T-cell (primary cell): ENCODE measurements at regions not wholly inside any gene's neighbourhood (a gene's known extent, or its start where the extent isn't known, plus 50 kb on each side); places are given as distances from the start of the nearest gene placed in this dataset.
"Not testable (repeated sequence)": the region's sequence is repeated elsewhere in the genome, so short reads cannot be mapped to it uniquely, and the experiment has no call there.

Experiments used
- ATAC-seq, 4 experiments: fragments of 200-7000 bp in 3 of 4; fragments of 150-1000 bp in 1 of 4; cut with Tn5 transposase; replicated peaks in 1 of 4; 1 replicate in 3 of 4; 2 replicates in 1 of 4; pipeline ENCODE4 v1.10.0; 2021; ENCODE audit warnings: moderate library complexity in 3 of 4, mild to moderate bottlenecking in 2 of 4, moderate number of reproducible peaks in 1 of 4
- CTCF ChIA-PET, 2 donors: fragments of 300-600 bp; sonication (Branson Sonifier 250); formaldehyde crosslinking; loops; one replicate each; lab custom pipeline; 2022; ENCODE audit warnings: antibody characterized with exemption in 2 of 2; lab: Charles Lee
- POLR2A ChIA-PET, 2 donors: fragments of 300-600 bp; sonication (Branson Sonifier 250); formaldehyde crosslinking; loops; one replicate each; lab custom pipeline; 2022; ENCODE audit warnings: antibody characterized with exemption in 2 of 2; lab: Charles Lee
- DNase-seq, 35 experiments: peaks; one replicate each; pipeline versions ENCODE4 v3.0.0 to v3.0.0-alpha.2; 2013 to 2023
- H3K27ac ChIP-seq: one replicate; pipeline ENCODE4 v1.5.1; 2013; ENCODE audit warnings: low read length
- H3K27me3 ChIP-seq, 2 experiments: replicated peaks in 1 of 2; 1 replicate in 1 of 2; 2 replicates in 1 of 2; pipeline versions ENCODE4 v1.6.1 to v1.7.0; 2013; ENCODE audit warnings: low read length in 1 of 2, mixed read lengths in 1 of 2; ENCODE audit not compliant: control insufficient read depth in 2 of 2, insufficient read depth in 2 of 2; ENCODE audit errors: extremely low read depth in 1 of 2
- H3K36me3 ChIP-seq, 2 donors: 1 replicate in 1 of 2; 2 replicates in 1 of 2; pipeline versions ENCODE4 v1.6.1 to v1.7.0; 2013; ENCODE audit warnings: low read length in 1 of 2; ENCODE audit not compliant: control insufficient read depth in 2 of 2, insufficient read depth in 1 of 2; ENCODE audit errors: extremely low read depth in 1 of 2
- H3K4me1 ChIP-seq, 2 experiments: 1 replicate in 1 of 2; 2 replicates in 1 of 2; pipeline versions ENCODE4 v1.6.1 to v1.7.0; 2013; ENCODE audit warnings: low read length in 2 of 2, mixed read lengths in 1 of 2; ENCODE audit not compliant: insufficient read depth in 2 of 2, control insufficient read depth in 1 of 2; ENCODE audit errors: extremely low read depth in 1 of 2
- H3K4me3 ChIP-seq, 2 donors: 1 replicate in 1 of 2; 2 replicates in 1 of 2; pipeline versions ENCODE4 v1.5.1 to v1.7.0; 2013; ENCODE audit warnings: mild to moderate bottlenecking in 2 of 2, low read length in 1 of 2, moderate library complexity in 1 of 2; ENCODE audit not compliant: control insufficient read depth in 1 of 2; ENCODE audit errors: extremely low read depth in 1 of 2
- H3K9me3 ChIP-seq: 2 replicates; pipeline ENCODE4 v1.7.0; 2013
- H3K27ac Mint-ChIP-seq, 2 donors: one replicate each; pipeline ENCODE4 v1.8.0; 2020 to 2021; ENCODE audit warnings: mild to moderate bottlenecking in 2 of 2, mixed read lengths in 2 of 2
- H3K27me3 Mint-ChIP-seq, 2 donors: one replicate each; pipeline ENCODE4 v1.8.0; 2021 to 2022; ENCODE audit warnings: mixed read lengths in 2 of 2
- H3K36me3 Mint-ChIP-seq: one replicate; pipeline ENCODE4 v1.8.0; 2021; ENCODE audit warnings: mixed read lengths
- H3K4me1 Mint-ChIP-seq, 3 donors: one replicate each; pipeline ENCODE4 v1.8.0; 2020 to 2022; ENCODE audit warnings: mixed read lengths in 3 of 3, mild to moderate bottlenecking in 1 of 3
- H3K4me3 Mint-ChIP-seq, 3 donors: one replicate each; pipeline ENCODE4 v1.8.0; 2020 to 2022; ENCODE audit warnings: mild to moderate bottlenecking in 3 of 3, mixed read lengths in 3 of 3, moderate library complexity in 3 of 3
- H3K9me3 Mint-ChIP-seq, 3 donors: one replicate each; pipeline ENCODE4 v1.8.0; 2020 to 2022; ENCODE audit warnings: mixed read lengths in 3 of 3
- WGBS: methylation state at CpG from one replicate; pipeline ENCODE4 v1.1.5; 2013; ENCODE audit warnings: missing lambda C conversion rate; ENCODE audit not compliant: insufficient coverage; 5-methylcytosine and 5-hydroxymethylcytosine counted together

DNA sequence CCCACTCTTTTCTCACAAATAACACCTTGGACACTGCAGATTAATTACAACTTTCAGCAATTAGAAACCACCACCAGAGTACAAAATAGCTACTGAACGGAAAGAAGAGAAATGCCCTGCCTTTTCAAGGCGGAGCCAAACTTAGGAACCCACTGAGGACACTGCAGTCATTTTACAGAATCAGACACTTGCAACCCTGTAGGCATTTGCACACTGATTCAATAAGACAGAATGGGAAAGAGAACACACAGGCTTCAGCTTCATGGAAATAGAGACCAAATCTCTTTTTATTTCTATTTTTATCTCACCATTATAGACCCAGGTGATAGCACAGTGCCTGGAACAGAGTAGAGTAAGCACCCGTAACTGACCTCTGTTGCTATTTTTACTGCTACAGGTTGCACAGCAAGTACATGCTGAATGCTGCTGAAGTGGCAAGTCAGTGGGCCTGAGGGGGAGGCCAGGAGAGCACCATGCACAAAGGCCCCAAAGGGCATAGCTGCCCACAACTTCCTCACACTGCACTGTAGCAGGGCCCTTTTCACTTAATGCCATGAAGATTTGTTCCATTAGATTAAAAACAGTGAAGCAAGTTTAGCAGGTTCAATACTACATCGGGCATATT is 50.7 kb upstream of the EDARADD start:
- H3K36me3 ChIP-seq: no peaks in the 10 kb centered on the region
- DNase-seq (no peak), ATAC-seq (no peak)
- H3K4me3 Mint-ChIP-seq: no peak overlapping the region
- H3K4me1 Mint-ChIP-seq: no peaks in the 10 kb centered on the region
- no peaks in the 10 kb centered on the region for H3K36me3 Mint-ChIP-seq
- POLR2A ChIA-PET: interaction anchor here in 1 of 2 donors (0.6 kb wide), 1 partner anchor 12 kb away, joined by 4 read pairs; no protein-coding TSS in a partner anchor
- H3K4me1 ChIP-seq: no peaks in the 10 kb centered on the region
- CTCF ChIA-PET: interaction anchor here in 1 of 2 donors (0.6 kb wide), 1 partner anchor 1206 kb away, joined by 3 read pairs; no protein-coding TSS in a partner anchor
- no peak overlapping the region for H3K4me3 ChIP-seq
- H3K27me3 Mint-ChIP-seq: peaks cover 2 to 8% of the 10 kb centered on the region in 2 donors
- no peak overlapping the region for H3K27ac Mint-ChIP-seq
- H3K9me3 Mint-ChIP-seq: no peaks in the 10 kb centered on the region
- H3K27me3 ChIP-seq: peaks cover 0 to 10% of the 10 kb centered on the region in 2 experiments
- H3K27ac ChIP-seq: no peak overlapping the region
- no peaks in the 10 kb centered on the region for H3K9me3 ChIP-seq
- WGBS: 53% methylated on average over 4 of the region's 4 CpGs

DNA sequence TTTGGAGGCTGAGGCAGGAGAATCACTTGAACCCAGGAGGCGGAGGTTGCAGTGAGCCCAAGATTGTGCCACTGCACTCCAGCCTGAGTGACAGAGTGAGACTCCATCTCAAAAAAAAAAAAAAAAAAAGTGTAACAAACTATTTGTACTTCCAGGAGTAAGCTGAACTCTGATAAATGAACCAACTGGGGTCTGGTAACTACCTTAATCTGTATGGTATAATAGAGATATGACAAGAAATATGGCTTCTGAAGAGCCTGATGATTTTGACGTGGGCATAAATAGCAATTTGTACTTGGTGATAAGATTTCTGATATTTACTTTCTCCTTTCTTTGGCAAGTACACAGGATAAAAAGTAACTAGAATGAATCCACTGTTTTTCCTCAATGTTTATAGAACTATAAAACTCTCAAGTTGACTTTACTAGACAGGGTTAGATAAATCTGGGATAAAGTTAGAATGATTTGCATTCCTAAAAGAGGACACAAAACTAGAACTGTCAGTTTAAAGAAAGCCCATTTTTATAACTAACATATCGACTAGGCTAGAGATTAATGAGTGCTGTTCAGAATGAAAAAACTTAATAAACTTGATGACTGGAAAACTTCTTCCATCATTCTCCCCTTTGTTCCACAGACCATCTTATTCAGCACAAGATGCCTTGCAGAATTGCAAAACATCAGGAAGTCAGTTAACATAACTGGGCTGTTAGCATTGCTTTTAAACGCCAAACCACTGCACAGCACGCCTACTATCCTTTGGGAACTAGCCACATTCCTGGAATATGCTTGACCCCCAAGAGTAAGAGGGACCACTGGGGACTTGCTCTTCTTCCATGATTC is 51.5 kb upstream of the EDARADD start:
- no peaks in the 10 kb centered on the region for H3K4me1 ChIP-seq
- Mint-ChIP-seq H3K27ac (no peak overlapping the region), H3K4me1 (no peaks in the 10 kb centered on the region), H3K9me3 (no peaks in the 10 kb centered on the region), H3K36me3 (no peaks in the 10 kb centered on the region), H3K27me3 (peaks cover 2 to 8% of the 10 kb centered on the region in 2 donors), H3K4me3 (no peak overlapping the region)
- ChIA-PET POLR2A (no interaction called here), CTCF (interaction anchor here in 1 of 2 donors (0.5 kb wide), 1 partner anchor 13 kb away, joined by 5 read pairs; no protein-coding TSS in a partner anchor)
- DNase-seq (no peak), ATAC-seq (no peak)
- no peaks in the 10 kb centered on the region for H3K9me3 ChIP-seq
- H3K36me3 ChIP-seq: no peaks in the 10 kb centered on the region
- no peak overlapping the region for H3K4me3 ChIP-seq
- WGBS: 90% methylated on average over 2 of the region's 5 CpGs
- H3K27me3 ChIP-seq: peaks cover 0 to 4% of the 10 kb centered on the region in 2 experiments
- no peak overlapping the region for H3K27ac ChIP-seq

- CTCF ChIA-PET: no interaction called here
- H3K4me3 ChIP-seq: no peak overlapping the region
- no peak overlapping the region for H3K27ac Mint-ChIP-seq
- WGBS: 100% methylated on average over 1 of the region's 4 CpGs
- H3K4me1 ChIP-seq: no peaks in the 10 kb centered on the region
- no peaks in the 10 kb centered on the region for H3K36me3 ChIP-seq
- ATAC-seq (no peak), DNase-seq (no peak)
- no peak overlapping the region for H3K27ac ChIP-seq
- no peak overlapping the region for H3K4me3 Mint-ChIP-seq
- H3K27me3 ChIP-seq: no peaks in the 10 kb centered on the region
- no peaks in the 10 kb centered on the region for H3K4me1 Mint-ChIP-seq
- POLR2A ChIA-PET: interaction anchor here in 1 of 2 donors (0.7 kb wide), 1 partner anchor 433 kb away, joined by 3 read pairs; no protein-coding TSS in a partner anchor
- no peaks in the 10 kb centered on the region for H3K9me3 Mint-ChIP-seq
- no peaks in the 10 kb centered on the region for H3K27me3 Mint-ChIP-seq
- no peaks in the 10 kb centered on the region for H3K9me3 ChIP-seq
- H3K36me3 Mint-ChIP-seq: no peaks in the 10 kb centered on the region
Measured at GRCh38 chr1:236341298-236341697, 52.8 kb upstream of the EDARADD start.

- Mint-ChIP-seq H3K4me3 (no peak overlapping the region), H3K36me3 (no peaks in the 10 kb centered on the region), H3K27me3 (no peaks in the 10 kb centered on the region), H3K27ac (no peak overlapping the region), H3K9me3 (no peaks in the 10 kb centered on the region), H3K4me1 (no peaks in the 10 kb centered on the region)
- CTCF ChIA-PET: no interaction called here
- H3K9me3 ChIP-seq: no peaks in the 10 kb centered on the region
- no peaks in the 10 kb centered on the region for H3K27me3 ChIP-seq
- H3K27ac ChIP-seq: no peak overlapping the region
- ATAC-seq: no peak
- H3K4me3 ChIP-seq: no peak overlapping the region
- H3K4me1 ChIP-seq: no peaks in the 10 kb centered on the region
- DNase-seq: no peak
- no peaks in the 10 kb centered on the region for H3K36me3 ChIP-seq
- 90% methylated on average over 3 of the region's 3 CpGs for WGBS
- POLR2A ChIA-PET: interaction anchor here in 1 of 2 donors (0.6 kb wide), 1 partner anchor 380 kb away, joined by 3 read pairs; no protein-coding TSS in a partner anchor
Measured at GRCh38 chr1:236338096-236338495, 56.0 kb upstream of the EDARADD start.

GRCh38 chr1:236336084-236336483 is 54.3 kb upstream of the ERO1B start:
- H3K4me1 Mint-ChIP-seq: no peaks in the 10 kb centered on the region
- no peak for DNase-seq

GRCh38 chr1:236335633-236336032 is 53.9 kb upstream of the ERO1B start:
- H3K4me1 ChIP-seq, CTCF ChIA-PET, H3K4me1 Mint-ChIP-seq, H3K27me3 ChIP-seq, H3K27ac Mint-ChIP-seq, DNase-seq, H3K4me3 Mint-ChIP-seq, ATAC-seq, H3K27me3 Mint-ChIP-seq, H3K4me3 ChIP-seq, POLR2A ChIA-PET, H3K36me3 Mint-ChIP-seq, H3K9me3 Mint-ChIP-seq, H3K27ac ChIP-seq, H3K9me3 ChIP-seq, H3K36me3 ChIP-seq: not testable (repeated sequence)
- no CpG with 5 or more reads among the region's 6 CpGs for WGBS

More at GRCh38 chr1:236336084-236336483, 54.3 kb upstream of the ERO1B start:
- POLR2A ChIA-PET: no interaction called here
- no peaks in the 10 kb centered on the region for H3K27me3 Mint-ChIP-seq
- no peak overlapping the region for H3K27ac ChIP-seq
- no peaks in the 10 kb centered on the region for H3K9me3 Mint-ChIP-seq
- H3K9me3 ChIP-seq: no peaks in the 10 kb centered on the region
- no peaks in the 10 kb centered on the region for H3K27me3 ChIP-seq
- no peak overlapping the region for H3K27ac Mint-ChIP-seq
- no peak overlapping the region for H3K4me3 ChIP-seq
- no peak overlapping the region for H3K4me3 Mint-ChIP-seq
- no peaks in the 10 kb centered on the region for H3K36me3 Mint-ChIP-seq
- CTCF ChIA-PET: no interaction called here
- no peaks in the 10 kb centered on the region for H3K4me1 ChIP-seq
- ATAC-seq: no peak
- no peaks in the 10 kb centered on the region for H3K36me3 ChIP-seq
